ENCODE measurements at regions not wholly inside any gene's neighbourhood (a gene's known extent, or its start where the extent isn't known, plus 50 kb on each side); places are given as distances from the start of the nearest gene placed in this dataset.

GRCh38 chr5:5798041-5798440 is 375.6 kb downstream of the ICE1 start:
- Mint-ChIP-seq H3K27me3 (ENCODE audit: low read depth) (no peaks in the 10 kb centered on the region), H3K27ac (no peak overlapping the region), H3K36me3 (no peaks in the 10 kb centered on the region)

GRCh38 chr5:5795074-5795771 is 372.7 kb downstream of the ICE1 start:
- Mint-ChIP-seq H3K36me3 (no peaks in the 10 kb centered on the region), H3K4me1 (peaks cover 40% of the 10 kb centered on the region), H3K27me3 (ENCODE audit: low read depth) (no peaks in the 10 kb centered on the region), H3K4me3 (no peak overlapping the region), H3K9me3 (no peaks in the 10 kb centered on the region), H3K27ac (no peak overlapping the region)
- no peak for TF ChIP-seq CTCF (IDR thresholded peaks at IDR 0.05; ENCODE audit: unreplicated experiment)
- no peak for DNase-seq (ENCODE audit: low spot score in 2 of 2, unreplicated experiment in 2 of 2)

More at GRCh38 chr5:5798041-5798440, 375.6 kb downstream of the ICE1 start:
- Mint-ChIP-seq H3K4me1 (peaks cover 35% of the 10 kb centered on the region), H3K4me3 (no peak overlapping the region), H3K9me3 (peaks cover 4% of the 10 kb centered on the region)
- TF ChIP-seq CTCF (IDR thresholded peaks at IDR 0.05; ENCODE audit: unreplicated experiment), result no peak
- DNase-seq (ENCODE audit: low spot score in 2 of 2, unreplicated experiment in 2 of 2), result no peak

GRCh38 chr5:5794118-5794560 is 371.7 kb downstream of the ICE1 start:
- Mint-ChIP-seq H3K4me3 (no peak overlapping the region), H3K9me3 (no peaks in the 10 kb centered on the region), H3K27me3 (ENCODE audit: low read depth) (no peaks in the 10 kb centered on the region), H3K36me3 (no peaks in the 10 kb centered on the region), H3K4me1 (peaks cover 41% of the 10 kb centered on the region), H3K27ac (no peak overlapping the region)
- no peak for TF ChIP-seq CTCF (IDR thresholded peaks at IDR 0.05; ENCODE audit: unreplicated experiment)
- DNase-seq (ENCODE audit: low spot score in 2 of 2, unreplicated experiment in 2 of 2), result no peak

GRCh38 chr5:5793242-5794117 is 371.0 kb downstream of the ICE1 start:
- Mint-ChIP-seq H3K36me3 (no peaks in the 10 kb centered on the region), H3K4me3 (no peak overlapping the region), H3K27ac (no peak overlapping the region), H3K27me3 (ENCODE audit: low read depth) (no peaks in the 10 kb centered on the region), H3K4me1 (peaks cover 41% of the 10 kb centered on the region), H3K9me3 (peaks cover under 1% of the 10 kb centered on the region)
- TF ChIP-seq CTCF (IDR thresholded peaks at IDR 0.05; ENCODE audit: unreplicated experiment), result no peak
- no peak for DNase-seq (ENCODE audit: low spot score in 2 of 2, unreplicated experiment in 2 of 2)

- TF ChIP-seq CTCF (IDR thresholded peaks at IDR 0.05; ENCODE audit: unreplicated experiment), result no peak
- H3K4me1 Mint-ChIP-seq, result peaks cover 30% of the 10 kb centered on the region
These were observed 369.6 kb downstream of the ICE1 start for GRCh38 chr5:5792106-5792505.

More at GRCh38 chr5:5792106-5792505, 369.6 kb downstream of the ICE1 start:
- DNase-seq (ENCODE audit: low spot score in 2 of 2, unreplicated experiment in 2 of 2), result no peak
- no peak overlapping the region for H3K27ac Mint-ChIP-seq
- peaks cover 10% of the 10 kb centered on the region for H3K9me3 Mint-ChIP-seq
- H3K36me3 Mint-ChIP-seq, result no peaks in the 10 kb centered on the region
- no peak overlapping the region for H3K4me3 Mint-ChIP-seq
- no peaks in the 10 kb centered on the region for H3K27me3 Mint-ChIP-seq (ENCODE audit: low read depth)

Data from mesothelial cell of epicardium (in vitro differentiated cells).